Activated CD4-positive, alpha-beta T cell treated with anti-CD3 and anti-CD28 coated beads for 36 hours (primary cell): ENCODE measurements at regions not wholly inside any gene's neighbourhood (a gene's known extent, or its start where the extent isn't known, plus 50 kb on each side); places are given as distances from the start of the nearest gene placed in this dataset.

Experiments used
- ATAC-seq: fragments of 200-7000 bp; cut with Tn5 transposase; one replicate; pipeline ENCODE4 v1.10.0; 2021; ENCODE audit warnings: mild to moderate bottlenecking, moderate library complexity
- CTCF ChIA-PET: fragments of 350-600 bp; sonication (Branson Sonifier 250); formaldehyde crosslinking; loops from one replicate; lab custom pipeline; 2021; ENCODE audit warnings: antibody characterized with exemption; lab: Charles Lee
- POLR2A ChIA-PET: fragments of 350-600 bp; sonication (Branson Sonifier 250); formaldehyde crosslinking; loops from one replicate; lab custom pipeline; 2021; ENCODE audit warnings: antibody characterized with exemption, inconsistent platforms; lab: Charles Lee
- DNase-seq: peaks from one replicate; pipeline ENCODE4 v3.0.0-alpha.2; 2020
- H3K27ac Mint-ChIP-seq: one replicate; pipeline ENCODE4 v1.8.0; 2021; ENCODE audit warnings: mixed read lengths
- H3K27me3 Mint-ChIP-seq: one replicate; pipeline ENCODE4 v1.8.0; 2021; ENCODE audit warnings: mixed read lengths
- H3K36me3 Mint-ChIP-seq: one replicate; pipeline ENCODE4 v1.8.0; 2021; ENCODE audit warnings: low read depth, mixed read lengths
- H3K4me1 Mint-ChIP-seq: one replicate; pipeline ENCODE4 v1.8.0; 2021; ENCODE audit warnings: mixed read lengths
- H3K4me3 Mint-ChIP-seq: one replicate; pipeline ENCODE4 v1.8.0; 2021; ENCODE audit warnings: mild to moderate bottlenecking, moderate library complexity, mixed read lengths
- H3K9me3 Mint-ChIP-seq: one replicate; pipeline ENCODE4 v1.8.0; 2021; ENCODE audit warnings: low read depth, mixed read lengths
- intact Hi-C, 2 experiments: fragments of 100-400 bp; cut with DNase I in 1 of 2; cut with micrococcal nuclease in 1 of 2; formaldehyde crosslinking; loops; one replicate each; pipeline versions ENCODE4 v1.14.2 to v1.15.1; 2022 to 2024; cut with DNase I, micrococcal nuclease

DNA sequence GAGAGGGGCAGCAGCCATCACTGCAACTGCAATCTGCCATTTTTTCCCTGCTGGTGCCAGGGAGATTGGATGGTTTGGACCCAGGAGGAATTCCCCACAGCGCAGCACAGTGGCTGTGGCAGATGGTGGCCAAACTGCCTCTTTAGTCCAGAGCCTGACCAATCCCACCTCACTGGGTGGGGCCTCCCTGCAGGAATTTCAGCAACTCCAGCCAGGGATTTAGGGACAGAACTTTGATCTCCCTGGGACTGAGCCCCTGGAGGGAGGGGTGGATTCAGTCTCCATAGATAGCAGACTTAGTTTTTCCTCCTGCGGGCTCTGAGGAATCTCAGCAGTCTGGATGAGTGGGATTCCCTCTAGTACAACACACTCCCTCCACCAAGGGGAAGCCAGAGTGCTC is 179.7 kb upstream of the WDR11 start:
- Mint-ChIP-seq H3K36me3 (no peaks in the 10 kb centered on the region), H3K9me3 (peaks cover 15% of the 10 kb centered on the region), H3K27ac (no peak overlapping the region), H3K4me3 (no peak overlapping the region), H3K27me3 (peaks cover 2% of the 10 kb centered on the region), H3K4me1 (no peaks in the 10 kb centered on the region)
- DNase-seq (no peak), ATAC-seq (no peak)
- intact Hi-C loops: no loop called here
- CTCF ChIA-PET: no interaction called here
- POLR2A ChIA-PET: no interaction called here

DNA sequence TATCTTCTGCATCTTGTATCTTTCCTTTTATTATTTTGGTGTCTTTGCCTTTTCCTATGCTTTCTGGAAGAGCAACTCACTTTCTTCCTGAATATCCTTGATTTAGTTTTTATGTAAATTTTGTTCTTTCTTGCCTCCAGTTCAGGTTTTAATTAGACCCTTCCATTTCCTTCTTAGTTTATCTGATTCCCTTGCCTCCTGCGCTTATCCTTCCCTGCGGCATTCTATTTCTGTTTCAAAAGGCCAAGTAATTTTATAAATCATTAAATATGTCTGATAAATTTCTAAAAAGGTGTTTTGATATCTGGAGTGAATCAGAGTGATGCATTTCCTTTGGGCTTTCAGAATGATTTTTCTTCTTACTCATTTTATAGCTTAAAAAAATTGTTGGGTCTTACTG is 167.7 kb upstream of the WDR11 start:
- H3K27me3 Mint-ChIP-seq: no peaks in the 10 kb centered on the region
- intact Hi-C loops: no loop called here
- no peaks in the 10 kb centered on the region for H3K36me3 Mint-ChIP-seq
- POLR2A ChIA-PET: no interaction called here
- ATAC-seq: no peak
- no peaks in the 10 kb centered on the region for H3K4me1 Mint-ChIP-seq
- no peak overlapping the region for H3K27ac Mint-ChIP-seq
- peaks cover under 1% of the 10 kb centered on the region for H3K9me3 Mint-ChIP-seq
- CTCF ChIA-PET: no interaction called here
- H3K4me3 Mint-ChIP-seq: no peak overlapping the region
- DNase-seq: no peak

DNA sequence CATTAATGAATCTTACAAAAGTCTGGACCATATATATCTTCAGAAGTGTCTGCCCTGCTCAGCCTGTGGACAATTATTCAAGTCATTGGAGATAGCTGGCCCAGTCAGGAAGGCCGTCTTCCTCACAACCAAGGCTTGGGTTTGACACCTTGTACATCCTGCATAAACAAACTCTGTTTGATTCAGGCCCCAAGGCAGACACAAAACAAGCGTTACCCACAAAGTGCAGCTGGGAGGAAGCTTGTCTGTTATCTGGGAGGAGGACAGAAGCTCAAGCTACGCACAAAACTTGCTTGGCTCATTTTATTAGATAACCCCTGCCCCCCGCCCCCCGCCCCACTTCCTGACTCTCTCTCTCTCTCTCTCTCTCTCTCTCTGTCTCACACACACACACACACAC is 166.9 kb upstream of the WDR11 start:
- CTCF ChIA-PET: interaction anchor here (0.6 kb wide), 1 partner anchor 350 kb away, joined by 3 read pairs; no protein-coding TSS in a partner anchor

DNA sequence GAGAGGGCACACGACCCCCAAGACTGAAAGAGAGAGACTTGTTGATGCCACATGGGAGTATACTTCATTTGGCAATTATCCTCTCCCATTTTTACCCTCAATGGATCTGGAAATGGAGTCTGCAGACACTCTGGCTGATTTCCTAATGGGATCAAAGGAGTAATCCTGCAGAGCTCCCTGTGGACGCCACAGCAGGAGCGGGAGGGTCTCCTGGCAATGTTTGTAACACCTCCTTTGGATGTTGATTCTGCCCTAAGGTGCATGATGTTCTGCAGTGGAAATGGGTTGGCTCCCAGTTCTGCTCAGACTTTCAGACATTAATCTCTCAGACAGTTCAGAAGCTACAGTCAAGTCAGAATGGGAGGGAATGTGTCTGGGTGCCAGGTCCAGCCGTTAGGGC is 166.0 kb upstream of the WDR11 start:
- CTCF ChIA-PET: interaction anchor here (0.7 to 1.6 kb wide), 2 partner anchors 20 to 1664 kb away, joined by 3 to 4 read pairs; no protein-coding TSS in a partner anchor

More for the DNA sequence above, 166.9 kb upstream of the WDR11 start:
- intact Hi-C loops: no loop called here
- H3K4me3 Mint-ChIP-seq: no peak overlapping the region
- no peaks in the 10 kb centered on the region for H3K36me3 Mint-ChIP-seq
- ATAC-seq (no peak), DNase-seq (no peak)
- no peaks in the 10 kb centered on the region for H3K9me3 Mint-ChIP-seq
- POLR2A ChIA-PET: no interaction called here
- no peaks in the 10 kb centered on the region for H3K4me1 Mint-ChIP-seq
- no peaks in the 10 kb centered on the region for H3K27me3 Mint-ChIP-seq
- H3K27ac Mint-ChIP-seq: no peak overlapping the region

DNA sequence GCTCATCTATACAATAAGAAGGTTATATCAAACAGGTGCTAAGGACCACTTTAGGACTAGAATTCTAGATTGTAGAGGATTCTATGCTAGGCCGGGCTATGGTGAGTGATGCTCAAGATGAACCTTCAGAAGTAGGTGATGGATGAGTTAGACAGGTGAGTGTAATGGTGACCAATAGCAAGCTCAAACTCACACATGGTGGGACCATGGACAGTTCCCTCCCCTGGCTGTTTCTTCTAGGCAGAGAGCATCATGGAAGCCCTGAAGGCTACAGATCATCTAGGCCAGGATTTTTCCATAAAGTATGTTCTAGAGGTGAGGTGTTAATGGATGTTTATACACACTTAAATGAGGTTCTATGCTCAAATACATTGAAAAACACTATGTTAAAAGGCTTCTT is 162.2 kb upstream of the WDR11 start:
- Mint-ChIP-seq H3K27ac (no peak overlapping the region), H3K9me3 (no peaks in the 10 kb centered on the region), H3K4me1 (peaks cover 2% of the 10 kb centered on the region), H3K4me3 (no peak overlapping the region), H3K27me3 (no peaks in the 10 kb centered on the region), H3K36me3 (no peaks in the 10 kb centered on the region)
- POLR2A ChIA-PET: no interaction called here
- intact Hi-C loops: no loop called here
- CTCF ChIA-PET: no interaction called here
- DNase-seq: no peak
- no peak for ATAC-seq

More for the DNA sequence above, 166.0 kb upstream of the WDR11 start:
- no peaks in the 10 kb centered on the region for H3K27me3 Mint-ChIP-seq
- intact Hi-C loops: no loop called here
- H3K4me1 Mint-ChIP-seq: no peaks in the 10 kb centered on the region
- POLR2A ChIA-PET: no interaction called here
- no peak overlapping the region for H3K27ac Mint-ChIP-seq
- no peak overlapping the region for H3K4me3 Mint-ChIP-seq
- H3K36me3 Mint-ChIP-seq: no peaks in the 10 kb centered on the region
- no peak for ATAC-seq
- DNase-seq: no peak
- no peaks in the 10 kb centered on the region for H3K9me3 Mint-ChIP-seq

DNA sequence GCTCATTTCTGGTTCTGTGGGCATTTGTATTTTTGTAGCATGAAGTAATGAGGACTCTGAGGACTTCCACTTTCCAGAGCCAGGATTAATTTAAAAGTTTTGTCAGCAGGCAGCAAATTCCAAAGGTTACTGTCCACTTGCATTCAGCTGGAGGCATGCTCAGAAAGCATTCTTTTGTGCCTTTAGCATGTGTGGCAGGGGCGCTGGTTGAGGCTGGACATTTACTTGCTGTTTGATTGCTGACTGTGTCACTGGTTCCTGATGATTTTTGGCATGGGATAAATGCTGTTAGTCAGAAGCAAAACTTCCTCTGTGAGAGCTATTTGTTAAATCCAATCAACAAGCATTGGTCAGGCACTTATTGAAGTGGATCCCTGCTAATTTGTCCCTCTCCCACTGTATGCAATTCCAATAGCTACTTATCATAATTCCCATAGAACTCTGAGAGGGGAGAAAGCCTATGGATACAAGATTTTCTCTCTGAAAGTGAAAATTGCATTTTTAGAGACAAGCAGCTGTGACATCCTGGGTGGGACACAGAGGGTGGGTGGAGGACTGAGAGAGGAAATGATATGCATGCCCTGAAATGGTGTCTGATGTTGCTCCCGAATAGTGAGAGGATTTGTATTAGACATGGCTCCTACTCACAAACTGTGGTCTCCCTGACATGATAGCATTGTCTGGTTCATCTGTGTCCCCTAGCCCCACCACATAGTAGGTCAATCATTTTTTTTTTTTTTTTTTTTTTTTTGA is 161.2 kb upstream of the WDR11 start:
- H3K27me3 Mint-ChIP-seq: no peaks in the 10 kb centered on the region
- no peak overlapping the region for H3K27ac Mint-ChIP-seq
- no peak for DNase-seq
- no peak overlapping the region for H3K4me3 Mint-ChIP-seq
- peaks cover 2% of the 10 kb centered on the region for H3K4me1 Mint-ChIP-seq
- ATAC-seq: no peak
- intact Hi-C loops: no loop called here
- CTCF ChIA-PET: no interaction called here
- H3K36me3 Mint-ChIP-seq: no peaks in the 10 kb centered on the region
- no peaks in the 10 kb centered on the region for H3K9me3 Mint-ChIP-seq
- POLR2A ChIA-PET: no interaction called here

DNA sequence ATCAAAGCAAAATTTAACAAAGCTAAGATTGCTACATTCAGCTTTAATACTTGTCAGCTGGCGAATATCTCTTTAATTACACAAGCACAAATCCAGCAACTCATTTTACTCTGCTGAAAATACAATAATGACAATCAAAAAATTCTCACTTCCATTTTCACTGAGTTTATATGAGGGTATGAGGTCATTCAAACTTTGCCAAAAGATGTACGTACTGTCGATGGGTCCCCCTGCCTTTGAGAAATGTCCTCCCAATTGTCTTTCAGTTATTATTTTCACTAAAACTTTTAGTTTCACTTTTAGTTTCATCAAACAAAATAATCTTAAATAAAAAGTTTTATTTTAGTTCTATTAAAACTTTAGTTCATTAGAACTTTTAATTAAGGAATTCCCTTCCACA is 159.5 kb upstream of the WDR11 start:
- Mint-ChIP-seq H3K36me3 (no peaks in the 10 kb centered on the region), H3K27ac (no peak overlapping the region), H3K9me3 (no peaks in the 10 kb centered on the region), H3K4me3 (no peak overlapping the region), H3K27me3 (no peaks in the 10 kb centered on the region), H3K4me1 (peaks cover 2% of the 10 kb centered on the region)
- no peak for ATAC-seq
- ChIA-PET CTCF (interaction anchor here (0.5 kb wide), 1 partner anchor 798 kb away, joined by 5 read pairs; no protein-coding TSS in a partner anchor), POLR2A (no interaction called here)
- intact Hi-C loops: no loop called here
- no peak for DNase-seq

DNA sequence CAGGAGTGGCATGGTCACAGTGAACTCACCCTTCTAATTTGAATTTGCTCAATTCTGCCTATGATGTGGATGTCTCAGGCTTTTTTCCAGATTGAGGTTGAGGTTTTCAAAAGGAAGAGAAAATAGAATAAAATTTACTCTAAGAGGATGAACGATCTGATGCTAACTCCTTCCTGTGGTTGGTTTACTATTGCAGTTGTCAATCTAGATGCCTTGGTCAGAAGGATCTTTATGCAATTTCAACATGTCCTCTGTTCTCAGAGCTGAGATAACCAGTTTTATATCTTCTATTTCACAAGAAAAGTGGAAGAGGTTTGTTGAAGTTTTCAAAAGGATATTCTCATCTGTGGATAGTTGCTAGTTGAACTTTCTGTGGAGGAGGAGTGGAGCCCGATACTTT is 150.7 kb upstream of the WDR11 start:
- DNase-seq (no peak), ATAC-seq (no peak)
- H3K4me1 Mint-ChIP-seq: no peaks in the 10 kb centered on the region
- no peaks in the 10 kb centered on the region for H3K27me3 Mint-ChIP-seq
- H3K9me3 Mint-ChIP-seq: peaks cover 12% of the 10 kb centered on the region
- H3K36me3 Mint-ChIP-seq: no peaks in the 10 kb centered on the region
- no peak overlapping the region for H3K27ac Mint-ChIP-seq
- POLR2A ChIA-PET: no interaction called here
- intact Hi-C loops: no loop called here
- no peak overlapping the region for H3K4me3 Mint-ChIP-seq
- CTCF ChIA-PET: no interaction called here

DNA sequence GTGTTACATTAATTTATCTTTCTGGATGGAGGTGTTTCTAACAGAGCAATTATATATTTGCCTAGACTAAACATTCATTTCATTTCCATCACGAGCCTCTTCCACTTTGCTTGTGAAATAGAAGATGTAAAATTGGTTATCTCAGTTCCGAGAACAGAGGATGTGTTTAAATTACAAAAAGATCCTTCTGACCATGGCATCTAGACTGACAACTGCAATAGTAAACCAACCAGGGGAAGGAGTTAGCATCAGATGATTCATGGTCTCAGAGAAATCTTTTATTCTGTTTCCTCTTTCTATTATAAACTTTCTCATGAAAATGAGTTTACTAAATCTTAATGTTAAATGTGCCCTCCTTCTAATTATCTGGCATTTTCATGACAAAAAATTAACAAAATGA is 149.8 kb upstream of the WDR11 start:
- no peaks in the 10 kb centered on the region for H3K27me3 Mint-ChIP-seq
- intact Hi-C loops: no loop called here
- ATAC-seq (no peak), DNase-seq (no peak)
- H3K27ac Mint-ChIP-seq: no peak overlapping the region
- ChIA-PET POLR2A (no interaction called here), CTCF (no interaction called here)
- H3K4me3 Mint-ChIP-seq: no peak overlapping the region
- no peaks in the 10 kb centered on the region for H3K4me1 Mint-ChIP-seq
- H3K36me3 Mint-ChIP-seq: no peaks in the 10 kb centered on the region
- H3K9me3 Mint-ChIP-seq: peaks cover 12% of the 10 kb centered on the region

DNA sequence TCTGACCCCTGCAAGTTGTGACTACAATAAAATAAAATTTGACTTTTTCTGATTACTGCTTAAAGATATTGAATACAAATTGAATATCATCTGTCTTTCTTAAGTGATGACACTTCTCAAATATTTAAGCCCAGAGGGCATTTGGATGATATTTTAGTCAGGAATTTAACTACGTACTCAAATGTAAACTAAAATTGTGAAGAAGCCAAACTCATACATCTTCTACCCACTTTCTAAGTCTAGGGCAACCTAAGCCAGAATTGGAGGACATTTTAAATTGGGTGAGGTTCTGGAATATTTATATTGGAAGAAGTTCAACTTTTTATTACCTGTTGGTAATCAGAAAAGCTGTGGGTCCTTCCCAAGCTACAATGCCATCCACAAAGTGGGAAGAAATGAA is 149.1 kb upstream of the WDR11 start:
- POLR2A ChIA-PET: no interaction called here
- CTCF ChIA-PET: no interaction called here
- H3K36me3 Mint-ChIP-seq: no peaks in the 10 kb centered on the region
- peaks cover 1% of the 10 kb centered on the region for H3K27me3 Mint-ChIP-seq
- intact Hi-C loops: no loop called here
- H3K27ac Mint-ChIP-seq: no peak overlapping the region
- DNase-seq (no peak), ATAC-seq (no peak)
- H3K4me1 Mint-ChIP-seq: no peaks in the 10 kb centered on the region
- H3K4me3 Mint-ChIP-seq: no peak overlapping the region
- H3K9me3 Mint-ChIP-seq: peaks cover 12% of the 10 kb centered on the region

DNA sequence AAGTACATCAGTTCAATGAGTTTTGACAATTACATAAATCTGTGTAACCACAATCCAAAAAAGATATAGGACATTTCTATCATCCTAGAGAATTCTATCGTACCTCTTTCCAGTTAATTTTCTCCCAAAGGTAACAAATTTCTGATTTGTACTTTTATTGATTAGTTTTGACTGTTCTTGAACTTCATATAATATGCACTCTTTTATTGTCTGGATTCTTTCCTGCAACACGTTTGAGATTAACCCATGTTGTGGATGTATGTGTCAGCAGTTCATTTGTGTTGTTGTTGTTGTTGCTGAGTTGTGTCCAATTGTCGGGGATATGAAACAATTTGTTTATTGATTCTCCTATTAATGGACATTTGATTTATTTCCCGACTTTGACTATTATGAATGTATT is 145.9 kb upstream of the WDR11 start:
- ChIA-PET POLR2A (no interaction called here), CTCF (interaction anchor here (1.5 kb wide), 1 partner anchor 20 kb away, joined by 3 read pairs; no protein-coding TSS in a partner anchor)
- H3K9me3 Mint-ChIP-seq: no peaks in the 10 kb centered on the region
- H3K36me3 Mint-ChIP-seq: no peaks in the 10 kb centered on the region
- no peaks in the 10 kb centered on the region for H3K4me1 Mint-ChIP-seq
- H3K4me3 Mint-ChIP-seq: no peak overlapping the region
- H3K27me3 Mint-ChIP-seq: peaks cover 2% of the 10 kb centered on the region
- ATAC-seq (no peak), DNase-seq (no peak)
- intact Hi-C loops: no loop called here
- no peak overlapping the region for H3K27ac Mint-ChIP-seq

DNA sequence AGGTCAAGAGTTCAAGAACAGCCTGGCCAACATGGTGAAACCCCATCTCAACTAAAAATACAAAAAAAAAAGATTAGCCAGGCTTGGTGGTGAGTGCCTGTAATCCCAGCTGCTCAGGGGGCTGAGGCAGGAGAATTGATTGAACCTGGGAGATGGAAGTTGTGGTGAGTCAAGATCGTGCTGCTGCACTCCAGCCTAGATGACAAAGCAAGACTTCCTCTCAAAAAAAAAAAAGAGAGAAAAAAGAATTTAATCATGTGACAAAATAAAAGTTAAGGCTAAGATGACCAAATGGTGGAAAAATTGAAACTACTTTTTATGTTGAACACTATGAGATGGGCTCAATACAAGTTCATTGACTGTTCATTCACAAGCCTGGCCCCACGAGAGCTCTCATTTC is 141.1 kb upstream of the WDR11 start:
- no peak overlapping the region for H3K27ac Mint-ChIP-seq
- intact Hi-C loops: no loop called here
- H3K27me3 Mint-ChIP-seq: peaks cover 4% of the 10 kb centered on the region
- no peak for ATAC-seq
- DNase-seq: no peak
- CTCF ChIA-PET: no interaction called here
- no peaks in the 10 kb centered on the region for H3K36me3 Mint-ChIP-seq
- H3K4me3 Mint-ChIP-seq: no peak overlapping the region
- H3K4me1 Mint-ChIP-seq: no peaks in the 10 kb centered on the region
- H3K9me3 Mint-ChIP-seq: no peaks in the 10 kb centered on the region
- POLR2A ChIA-PET: no interaction called here
